GM12864 (cell line): ENCODE measurements at regions not wholly inside any gene's neighbourhood (a gene's known extent, or its start where the extent isn't known, plus 50 kb on each side); places are given as distances from the start of the nearest gene placed in this dataset.

ENCODE experiments used
- DNase-seq: peaks from one replicate; pipeline ENCODE4 v3.0.0-alpha.2; 2011; ENCODE audit warnings: low read depth
- H3K4me3 ChIP-seq: 2 replicates; pipeline ENCODE4 v1.5.1; 2011; ENCODE audit warnings: mild to moderate bottlenecking, low read depth, low read length, control low read depth
- CTCF ChIP-seq: IDR thresholded peaks from 2 replicates; pipeline ENCODE4 v1.5.1; 2011; ENCODE audit warnings: low read depth, mild to moderate bottlenecking, moderate library complexity, low read length, control low read depth, inconsistent platforms; ENCODE audit errors: missing control alignments

- no peak overlapping the region for H3K4me3 ChIP-seq
- no peak for DNase-seq
- no peak for TF ChIP-seq CTCF
Observed at GRCh38 chr2:42897358-42897757, 105.0 kb upstream of the HAAO start.

GRCh38 chr2:42895791-42896135 lies 103.4 kb upstream of the HAAO start:
- H3K4me3 ChIP-seq, result no peak overlapping the region
- TF ChIP-seq CTCF, result no peak
- DNase-seq, result no peak

GRCh38 chr2:42895134-42895790 lies 102.9 kb upstream of the HAAO start:
- H3K4me3 ChIP-seq, result no peak overlapping the region
- DNase-seq, result no peak
- no peak for TF ChIP-seq CTCF

- no peak overlapping the region for H3K4me3 ChIP-seq
- TF ChIP-seq CTCF, result no peak
- no peak for DNase-seq
Observed at GRCh38 chr2:42893047-42893758, 100.8 kb upstream of the HAAO start.

GRCh38 chr2:42890791-42891355 lies 98.5 kb upstream of the HAAO start:
- TF ChIP-seq CTCF, result no peak
- no peak for DNase-seq
- H3K4me3 ChIP-seq, result no peak overlapping the region

GRCh38 chr2:42888321-42889245 lies 96.2 kb upstream of the HAAO start:
- TF ChIP-seq CTCF, result no peak
- no peak overlapping the region for H3K4me3 ChIP-seq
- DNase-seq, result no peak
